HFFc6 (cell line): ENCODE measurements at regions not wholly inside any gene's neighbourhood (a gene's known extent, or its start where the extent isn't known, plus 50 kb on each side); places are given as distances from the start of the nearest gene placed in this dataset.

ENCODE experiments used
- DNase-seq: peaks from one replicate; pipeline ENCODE4 v3.0.0-alpha.2; 2018
- H3K27ac Mint-ChIP-seq: 2 replicates; pipeline ENCODE4 v1.8.0; 2020; ENCODE audit warnings: mild to moderate bottlenecking, mixed read lengths
- H3K27me3 Mint-ChIP-seq: 2 replicates; pipeline ENCODE4 v1.8.0; 2021; ENCODE audit warnings: mild to moderate bottlenecking, moderate library complexity, mixed read lengths; ENCODE audit not compliant: insufficient read depth
- H3K36me3 Mint-ChIP-seq: 2 replicates; pipeline ENCODE4 v1.8.0; 2021; ENCODE audit warnings: low read depth, mixed read lengths
- H3K4me1 Mint-ChIP-seq: 2 replicates; pipeline ENCODE4 v1.8.0; 2020; ENCODE audit warnings: low read depth, mixed read lengths
- H3K4me3 Mint-ChIP-seq: 2 replicates; pipeline ENCODE4 v1.8.0; 2020; ENCODE audit warnings: mild to moderate bottlenecking, moderate library complexity, mixed read lengths
- H3K9me3 Mint-ChIP-seq: 2 replicates; pipeline ENCODE4 v1.8.0; 2020; ENCODE audit warnings: mild to moderate bottlenecking, mixed read lengths
- CTCF ChIP-seq: fragments of 200-600 bp; sonication (generic); IDR thresholded peaks from 2 replicates; pipeline ENCODE4 v1.5.0; 2021; ENCODE audit warnings: antibody characterized with exemption, mild to moderate bottlenecking

- Mint-ChIP-seq H3K4me3 (no peak overlapping the region), H3K4me1 (no peaks in the 10 kb centered on the region), H3K27ac (no peak overlapping the region), H3K36me3 (no peaks in the 10 kb centered on the region), H3K27me3 (no peaks in the 10 kb centered on the region; the same call in none of the 2 replicates), H3K9me3 (peaks cover 18% of the 10 kb centered on the region)
- no peak for TF ChIP-seq CTCF
- DNase-seq, result no peak
Observed at GRCh38 chr1:164180824-164181223, 378.2 kb upstream of the PBX1 start.

- no peak for TF ChIP-seq CTCF
- H3K27ac Mint-ChIP-seq, result no peak overlapping the region
- H3K4me1 Mint-ChIP-seq, result no peaks in the 10 kb centered on the region
- no peaks in the 10 kb centered on the region; the same call in none of the 2 replicates for H3K27me3 Mint-ChIP-seq
- no peak for DNase-seq
- H3K4me3 Mint-ChIP-seq, result no peak overlapping the region
- no peaks in the 10 kb centered on the region for H3K36me3 Mint-ChIP-seq
- H3K9me3 Mint-ChIP-seq, result peaks cover 20% of the 10 kb centered on the region
Observed at GRCh38 chr1:164183854-164184635, 374.9 kb upstream of the PBX1 start.

- Mint-ChIP-seq H3K9me3 (peaks cover 30% of the 10 kb centered on the region), H3K27me3 (no peaks in the 10 kb centered on the region; the same call in none of the 2 replicates), H3K36me3 (no peaks in the 10 kb centered on the region), H3K4me3 (no peak overlapping the region), H3K4me1 (no peaks in the 10 kb centered on the region), H3K27ac (no peak overlapping the region)
- no peak for TF ChIP-seq CTCF
- DNase-seq, result no peak
Observed at GRCh38 chr1:164186881-164187280, 372.1 kb upstream of the PBX1 start.

GRCh38 chr1:164188497-164188896, 370.5 kb upstream of the PBX1 start:
- no peak overlapping the region for H3K27ac Mint-ChIP-seq
- TF ChIP-seq CTCF, result no peak

GRCh38 chr1:164191191-164191590, 367.8 kb upstream of the PBX1 start:
- Mint-ChIP-seq H3K4me1 (no peaks in the 10 kb centered on the region), H3K4me3 (no peak overlapping the region), H3K9me3 (peaks cover 29% of the 10 kb centered on the region), H3K27ac (no peak overlapping the region), H3K27me3 (peaks cover 1% of the 10 kb centered on the region), H3K36me3 (no peaks in the 10 kb centered on the region)
- DNase-seq, result no peak
- no peak for TF ChIP-seq CTCF

More at GRCh38 chr1:164188497-164188896, 370.5 kb upstream of the PBX1 start:
- no peak for DNase-seq
- Mint-ChIP-seq H3K4me1 (no peaks in the 10 kb centered on the region), H3K36me3 (no peaks in the 10 kb centered on the region), H3K9me3 (peaks cover 24% of the 10 kb centered on the region), H3K4me3 (no peak overlapping the region), H3K27me3 (no peaks in the 10 kb centered on the region; the same call in 1 of the 2 replicates)
